Right lobe of liver (tissue), 6 donors: ENCODE measurements at regions not wholly inside any gene's neighbourhood (a gene's known extent, or its start where the extent isn't known, plus 50 kb on each side); places are given as distances from the start of the nearest gene placed in this dataset.
"Not testable (repeated sequence)": the region's sequence is repeated elsewhere in the genome, so short reads cannot be mapped to it uniquely, and the experiment has no call there.

ENCODE experiments used
- ATAC-seq, 4 donors: fragments of 200-7000 bp; cut with Tn5 transposase; one replicate each; pipeline ENCODE4 v1.9.1; 2020; ENCODE audit warnings: mild to moderate bottlenecking in 4 of 4, moderate library complexity in 4 of 4
- DNase-seq, 3 donors: peaks; one replicate each; pipeline ENCODE4 v3.0.0-alpha.2; 2020
- H3K27ac ChIP-seq, 3 donors: fragments of 200-600 bp; one replicate each; pipeline ENCODE4 v1.8.0; 2022
- H3K27me3 ChIP-seq, 2 donors: fragments of 200-600 bp; one replicate each; pipeline ENCODE4 v1.8.0; 2022
- H3K36me3 ChIP-seq, 4 donors: fragments of 200-600 bp; sonication (generic) in 1 of 4; one replicate each; pipeline versions ENCODE4 v1.5.1 to v1.8.0; 2017 to 2022; ENCODE audit warnings: control low read depth in 1 of 4
- H3K4me1 ChIP-seq, 4 donors: fragments of 200-600 bp; sonication (generic) in 1 of 4; one replicate each; pipeline versions ENCODE4 v1.5.1 to v1.8.0; 2017 to 2022; ENCODE audit warnings: control low read depth in 1 of 4
- H3K4me3 ChIP-seq, 3 donors: fragments of 200-600 bp; one replicate each; pipeline ENCODE4 v1.8.0; 2022
- H3K9me3 ChIP-seq, 4 donors: fragments of 200-600 bp; sonication (generic) in 1 of 4; one replicate each; pipeline versions ENCODE4 v1.5.1 to v1.8.0; 2017 to 2022; ENCODE audit warnings: control low read depth in 1 of 4
- WGBS: methylation state at CpG from one replicate; pipeline ENCODE4 v1.1.6; 2018; ENCODE audit warnings: low coverage, low lambda C conversion rate; ENCODE audit not compliant: insufficient coverage; ENCODE audit errors: missing lambda C conversion rate; 5-methylcytosine and 5-hydroxymethylcytosine counted together
- intact Hi-C, 2 donors: fragments of 100-400 bp; cut with DNase I; formaldehyde crosslinking; loops; one replicate each; pipeline versions ENCODE4 v1.11.2 to v1.14.1; 2022
- donor health status: DM: no; HTN: yes; CAD: no.
- donor health status: DM: no; HTN: no; CAD: no.
- donor health status: DM: no; HTN: no; CAD: no.
- donor health status: DM: no; HTN: yes; CAD: no.
- donor health status: DM: no; HTN: yes; CAD: no.

- H3K9me3 ChIP-seq, H3K4me3 ChIP-seq, intact Hi-C loops, H3K27me3 ChIP-seq, ATAC-seq, H3K36me3 ChIP-seq, H3K4me1 ChIP-seq, H3K27ac ChIP-seq, DNase-seq: not testable (repeated sequence)
- WGBS, result 86% methylated on average over 11 of the region's 32 CpGs
These were observed 352.5 kb downstream of the KCNJ18 start for GRCh38 chr17:22044706-22045246.

DNA sequence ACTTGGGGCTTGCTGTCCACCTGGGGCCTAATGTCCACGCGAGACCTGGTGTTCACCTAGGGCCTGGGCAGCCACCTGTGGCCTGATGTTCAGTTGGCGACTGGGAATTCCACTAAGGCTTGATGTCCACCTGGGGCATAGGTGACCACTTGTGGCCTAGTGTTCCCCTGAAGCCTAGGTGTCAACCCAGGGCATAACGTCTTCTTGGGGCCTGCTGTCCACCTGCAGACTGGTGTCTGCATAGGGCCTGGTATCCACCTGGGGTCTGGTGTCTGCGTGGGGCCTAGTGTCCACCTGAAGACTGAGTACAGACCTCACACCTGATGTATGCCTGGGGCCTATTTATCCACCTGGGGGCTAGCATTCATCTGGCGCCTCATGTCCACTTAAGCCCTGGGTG lies 355.2 kb downstream of the KCNJ18 start:
- 47% methylated on average over 3 of the region's 6 CpGs for WGBS
- H3K27ac ChIP-seq, intact Hi-C loops, H3K36me3 ChIP-seq, H3K4me3 ChIP-seq, H3K4me1 ChIP-seq, DNase-seq, H3K9me3 ChIP-seq, H3K27me3 ChIP-seq, ATAC-seq: not testable (repeated sequence)

DNA sequence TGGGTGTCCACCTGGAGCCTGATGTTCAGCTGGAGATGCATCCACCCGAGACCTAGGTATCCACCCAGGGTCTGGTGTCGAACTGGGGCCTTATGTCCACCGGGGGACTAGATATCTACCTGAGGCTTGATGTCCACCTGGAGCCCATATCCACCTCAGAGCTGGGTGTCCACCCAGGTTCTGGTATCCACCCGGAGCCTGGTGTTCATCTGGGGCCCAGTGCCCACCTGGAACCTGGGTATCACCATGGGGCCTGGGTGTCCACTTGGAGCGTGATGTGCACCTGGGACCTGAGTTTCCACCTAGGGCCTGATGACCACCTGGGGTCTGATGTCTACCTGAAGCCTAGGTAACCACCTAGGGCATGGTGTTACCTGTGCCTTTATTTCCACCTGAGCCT lies 355.9 kb downstream of the KCNJ18 start:
- H3K36me3 ChIP-seq, intact Hi-C loops, DNase-seq, H3K9me3 ChIP-seq, ATAC-seq, H3K27me3 ChIP-seq, H3K4me3 ChIP-seq, H3K4me1 ChIP-seq, H3K27ac ChIP-seq: not testable (repeated sequence)
- WGBS, result 50% methylated on average over 2 of the region's 5 CpGs

DNA sequence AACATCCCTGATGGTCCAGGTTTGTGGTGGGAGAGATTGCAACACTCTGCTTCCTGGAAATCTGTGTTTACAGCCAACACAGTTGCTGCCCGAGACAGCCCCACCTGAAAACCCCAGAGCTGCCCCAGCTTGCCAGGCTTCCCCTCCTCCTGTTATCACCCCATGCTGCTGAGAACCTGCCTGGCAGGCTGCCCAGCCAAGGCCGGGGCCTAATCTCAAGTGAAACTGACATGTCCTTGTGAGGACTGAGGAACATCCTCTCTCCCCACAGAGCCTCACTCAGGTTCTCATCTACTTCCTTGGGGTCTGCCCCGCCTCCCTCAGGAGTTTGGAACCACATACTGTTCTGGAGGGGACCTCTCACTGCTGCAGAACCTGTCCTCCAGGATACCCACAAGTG lies 358.4 kb downstream of the KCNJ18 start:
- not testable (repeated sequence) for H3K27me3 ChIP-seq
- 50% methylated on average over 1 of the region's 3 CpGs for WGBS

GRCh38 chr17:22052715-22053114 lies 360.4 kb downstream of the KCNJ18 start:
- H3K9me3 ChIP-seq, ATAC-seq, H3K36me3 ChIP-seq, H3K4me1 ChIP-seq, H3K27me3 ChIP-seq, H3K4me3 ChIP-seq, DNase-seq, H3K27ac ChIP-seq, intact Hi-C loops: not testable (repeated sequence)

More for the DNA sequence above, 358.4 kb downstream of the KCNJ18 start:
- H3K27ac ChIP-seq, ATAC-seq, H3K4me1 ChIP-seq, DNase-seq, H3K36me3 ChIP-seq, H3K9me3 ChIP-seq, H3K4me3 ChIP-seq, intact Hi-C loops: not testable (repeated sequence)

GRCh38 chr17:22056566-22056965 lies 364.2 kb downstream of the KCNJ18 start:
- ATAC-seq, intact Hi-C loops, H3K27me3 ChIP-seq, H3K9me3 ChIP-seq, DNase-seq, H3K4me3 ChIP-seq, H3K4me1 ChIP-seq, H3K27ac ChIP-seq, H3K36me3 ChIP-seq: not testable (repeated sequence)
- 20% methylated on average over 1 of the region's 1 CpG for WGBS

DNA sequence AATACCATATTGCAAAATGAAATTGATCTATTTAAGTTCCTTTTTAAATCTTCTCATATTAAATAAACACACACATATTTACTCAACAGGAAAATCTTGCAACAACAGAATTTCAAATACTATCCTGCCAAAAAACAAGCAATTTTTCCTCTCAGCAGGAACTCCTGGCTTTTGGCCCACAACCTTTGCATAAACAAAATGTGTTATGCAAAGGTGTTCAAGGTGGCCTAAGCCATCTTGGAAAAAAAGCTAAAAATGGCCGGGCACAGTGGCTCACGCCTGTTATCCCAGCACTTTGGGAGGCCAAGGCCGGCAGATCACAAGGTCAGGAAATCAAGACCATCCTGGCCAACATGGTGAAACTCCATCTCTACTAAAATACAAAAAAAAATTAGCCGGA lies 383.6 kb downstream of the KCNJ18 start:
- ATAC-seq, H3K36me3 ChIP-seq, DNase-seq, H3K9me3 ChIP-seq, H3K27ac ChIP-seq, H3K4me3 ChIP-seq, intact Hi-C loops, H3K4me1 ChIP-seq, H3K27me3 ChIP-seq: not testable (repeated sequence)
- WGBS, result 69% methylated on average over 3 of the region's 4 CpGs

DNA sequence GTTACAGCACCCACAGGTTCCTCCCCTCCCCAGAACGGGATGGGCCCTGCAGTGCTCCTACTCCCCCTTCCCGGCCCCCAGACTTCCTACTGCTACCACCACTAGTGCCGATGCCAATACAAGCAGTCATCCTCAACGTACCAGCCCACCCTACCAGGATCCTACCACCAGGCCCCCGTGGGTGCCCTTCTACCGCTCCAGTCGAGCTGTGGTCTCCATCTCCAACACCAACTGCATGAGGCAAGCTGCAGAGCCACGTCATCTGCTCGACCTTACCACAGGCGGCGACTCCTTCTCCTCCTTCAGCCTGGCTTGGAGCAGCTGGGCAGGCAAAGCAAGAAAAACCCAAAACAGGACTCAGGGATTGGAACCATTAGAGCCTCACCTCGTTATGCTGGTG lies 396.3 kb downstream of the KCNJ18 start:
- H3K9me3 ChIP-seq, H3K27me3 ChIP-seq, intact Hi-C loops, DNase-seq, H3K27ac ChIP-seq, ATAC-seq, H3K4me1 ChIP-seq, H3K36me3 ChIP-seq, H3K4me3 ChIP-seq: not testable (repeated sequence)
- 57% methylated on average over 9 of the region's 12 CpGs for WGBS
